HepG2 (cell line): ENCODE measurements at regions not wholly inside any gene's neighbourhood (a gene's known extent, or its start where the extent isn't known, plus 50 kb on each side); places are given as distances from the start of the nearest gene placed in this dataset.
A peak's percentile ranks its signal among the peaks of the same experiment; 100 is the strongest.

Experiments used
- AHR ChIP-seq: IDR thresholded peaks from 2 replicates; pipeline ENCODE4 v1.6.1; 2018; ENCODE audit warnings: missing genetic modification reagents, missing compliant biosample characterization
- GPBP1L1 ChIP-seq: sonication (generic); formaldehyde crosslinking; IDR thresholded peaks from 2 replicates; pipeline ENCODE4 v1.5.0; 2020; ENCODE audit warnings: mild to moderate bottlenecking, missing genetic modification reagents
- HNF4G ChIP-seq, 2 experiments: sonication (generic) in 1 of 2; formaldehyde crosslinking in 1 of 2; IDR thresholded peaks; 2 replicates each; pipeline versions ENCODE4 v1.4.0 to v1.6.1; 2011 to 2020; ENCODE audit warnings: borderline replicate concordance in 2 of 2, low read depth in 2 of 2, mild to moderate bottlenecking in 2 of 2, low read length in 1 of 2, missing genetic modification reagents in 1 of 2, moderate library complexity in 1 of 2
- KLF6 ChIP-seq: IDR thresholded peaks from 2 replicates; pipeline ENCODE4 v1.8.0; 2016; ENCODE audit warnings: missing biosample characterization, missing genetic modification reagents
- NFIB ChIP-seq: sonication (generic); formaldehyde crosslinking; IDR thresholded peaks from 2 replicates; pipeline ENCODE4 v1.9.0; 2021; ENCODE audit warnings: missing genetic modification reagents, mild to moderate bottlenecking, borderline replicate concordance
- NFKBIZ ChIP-seq: IDR thresholded peaks from 2 replicates; pipeline ENCODE4 v1.6.1; 2018; ENCODE audit warnings: missing genetic modification reagents, missing compliant biosample characterization
- SOX5 ChIP-seq: IDR thresholded peaks from 2 replicates; pipeline ENCODE4 v1.6.1; 2016; ENCODE audit warnings: borderline replicate concordance
- ZNF263 ChIP-seq: sonication (generic); formaldehyde crosslinking; IDR thresholded peaks from 2 replicates; pipeline ENCODE4 v1.4.0; 2020; ENCODE audit warnings: missing genetic modification reagents
- ZNF383 ChIP-seq: sonication (generic); formaldehyde crosslinking; IDR thresholded peaks from 2 replicates; pipeline ENCODE4 v1.4.0; 2020; ENCODE audit warnings: missing genetic modification reagents, mild to moderate bottlenecking, borderline replicate concordance
- ZNF605 ChIP-seq: sonication (generic); formaldehyde crosslinking; IDR thresholded peaks from 2 replicates; pipeline ENCODE4 v1.8.0; 2022; ENCODE audit warnings: mild to moderate bottlenecking, missing genetic modification reagents
- ZNF660 ChIP-seq: sonication (generic); formaldehyde crosslinking; IDR thresholded peaks from 2 replicates; pipeline ENCODE4 v1.5.1; 2020; ENCODE audit warnings: mild to moderate bottlenecking, low read depth, missing genetic modification reagents, borderline replicate concordance
- ZNF792 ChIP-seq: IDR thresholded peaks from 2 replicates; pipeline ENCODE4 v1.6.1; 2016
- TF ChIP-seq, protein P1 (sequence below): sonication (generic); formaldehyde crosslinking; IDR thresholded peaks from 2 replicates; pipeline ENCODE4 v1.9.0; 2021; ENCODE audit warnings: missing genetic modification reagents, borderline replicate concordance
- TF ChIP-seq, protein P2 (sequence below): sonication (generic); formaldehyde crosslinking; IDR thresholded peaks from 2 replicates; pipeline ENCODE4 v1.5.1; 2020; ENCODE audit warnings: mild to moderate bottlenecking, missing genetic modification reagents, borderline replicate concordance
- TF ChIP-seq, protein P3 (sequence below): sonication (generic); formaldehyde crosslinking; IDR thresholded peaks from 2 replicates; pipeline ENCODE4 v1.5.1; 2020; ENCODE audit warnings: missing genetic modification reagents, mild to moderate bottlenecking, borderline replicate concordance

DNA sequence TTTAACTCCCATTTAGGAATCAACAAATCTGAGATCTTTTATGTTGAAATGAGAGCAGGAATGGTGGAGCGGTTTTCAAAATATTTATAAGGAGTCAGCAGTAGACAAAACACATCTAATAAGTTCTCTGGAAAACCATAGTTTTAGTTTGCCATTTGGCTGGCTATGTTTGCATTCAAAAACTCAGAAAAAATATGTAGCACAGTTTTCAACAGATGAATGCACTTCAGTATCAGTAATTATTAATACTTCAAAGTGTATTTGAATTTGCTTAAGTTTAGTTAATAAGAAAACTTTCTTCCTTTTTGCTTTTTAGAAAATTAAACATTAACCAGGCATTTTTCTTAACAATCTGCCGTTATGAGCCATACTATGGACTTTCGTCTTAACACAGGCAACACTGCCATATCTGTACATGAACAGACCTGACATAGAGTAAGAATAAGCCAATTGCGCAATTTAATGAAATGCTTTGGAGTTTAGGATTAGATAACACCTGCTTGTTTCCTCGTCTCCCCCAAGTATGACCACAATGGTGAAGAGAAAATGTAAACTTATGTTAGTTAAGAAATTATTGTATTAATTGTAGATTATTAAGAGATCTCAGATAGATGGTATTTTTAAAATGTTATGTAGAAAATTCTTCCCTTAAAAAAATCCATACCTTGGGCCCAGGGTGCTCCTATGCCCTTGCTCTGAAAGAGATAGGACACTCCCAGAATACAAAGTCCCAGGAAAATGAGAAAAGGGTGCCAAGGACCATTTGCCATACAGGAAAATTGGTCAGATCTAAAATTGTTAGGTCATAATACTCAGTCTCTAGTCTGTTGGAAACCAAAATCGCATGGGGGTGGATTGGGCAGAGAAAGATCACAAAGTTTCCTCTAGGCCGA lies 552.3 kb upstream of the ARGLU1 start (continued):
- TF ChIP-seq, protein P1, sequence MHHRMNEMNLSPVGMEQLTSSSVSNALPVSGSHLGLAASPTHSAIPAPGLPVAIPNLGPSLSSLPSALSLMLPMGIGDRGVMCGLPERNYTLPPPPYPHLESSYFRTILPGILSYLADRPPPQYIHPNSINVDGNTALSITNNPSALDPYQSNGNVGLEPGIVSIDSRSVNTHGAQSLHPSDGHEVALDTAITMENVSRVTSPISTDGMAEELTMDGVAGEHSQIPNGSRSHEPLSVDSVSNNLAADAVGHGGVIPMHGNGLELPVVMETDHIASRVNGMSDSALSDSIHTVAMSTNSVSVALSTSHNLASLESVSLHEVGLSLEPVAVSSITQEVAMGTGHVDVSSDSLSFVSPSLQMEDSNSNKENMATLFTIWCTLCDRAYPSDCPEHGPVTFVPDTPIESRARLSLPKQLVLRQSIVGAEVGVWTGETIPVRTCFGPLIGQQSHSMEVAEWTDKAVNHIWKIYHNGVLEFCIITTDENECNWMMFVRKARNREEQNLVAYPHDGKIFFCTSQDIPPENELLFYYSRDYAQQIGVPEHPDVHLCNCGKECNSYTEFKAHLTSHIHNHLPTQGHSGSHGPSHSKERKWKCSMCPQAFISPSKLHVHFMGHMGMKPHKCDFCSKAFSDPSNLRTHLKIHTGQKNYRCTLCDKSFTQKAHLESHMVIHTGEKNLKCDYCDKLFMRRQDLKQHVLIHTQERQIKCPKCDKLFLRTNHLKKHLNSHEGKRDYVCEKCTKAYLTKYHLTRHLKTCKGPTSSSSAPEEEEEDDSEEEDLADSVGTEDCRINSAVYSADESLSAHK (CRISPR knock-in tag) = no peak
- no peak for TF ChIP-seq ZNF383 (CRISPR knock-in tag)
- no peak for TF ChIP-seq ZNF605 (CRISPR knock-in tag)
- TF ChIP-seq NFIB (CRISPR knock-in tag) = no peak
- no peak for TF ChIP-seq ZNF660 (CRISPR knock-in tag)
- TF ChIP-seq HNF4G (IDR thresholded peaks at IDR 0.05; ENCODE audit: borderline replicate concordance, low read depth, low read length) = peak; percentile 37; the same call in 1 of the 2 replicates
- TF ChIP-seq HNF4G (CRISPR knock-in tag; IDR thresholded peaks at IDR 0.05; ENCODE audit: borderline replicate concordance, low read depth) = no peak
- no peak for TF ChIP-seq AHR (CRISPR knock-in tag)
- TF ChIP-seq, protein P2, sequence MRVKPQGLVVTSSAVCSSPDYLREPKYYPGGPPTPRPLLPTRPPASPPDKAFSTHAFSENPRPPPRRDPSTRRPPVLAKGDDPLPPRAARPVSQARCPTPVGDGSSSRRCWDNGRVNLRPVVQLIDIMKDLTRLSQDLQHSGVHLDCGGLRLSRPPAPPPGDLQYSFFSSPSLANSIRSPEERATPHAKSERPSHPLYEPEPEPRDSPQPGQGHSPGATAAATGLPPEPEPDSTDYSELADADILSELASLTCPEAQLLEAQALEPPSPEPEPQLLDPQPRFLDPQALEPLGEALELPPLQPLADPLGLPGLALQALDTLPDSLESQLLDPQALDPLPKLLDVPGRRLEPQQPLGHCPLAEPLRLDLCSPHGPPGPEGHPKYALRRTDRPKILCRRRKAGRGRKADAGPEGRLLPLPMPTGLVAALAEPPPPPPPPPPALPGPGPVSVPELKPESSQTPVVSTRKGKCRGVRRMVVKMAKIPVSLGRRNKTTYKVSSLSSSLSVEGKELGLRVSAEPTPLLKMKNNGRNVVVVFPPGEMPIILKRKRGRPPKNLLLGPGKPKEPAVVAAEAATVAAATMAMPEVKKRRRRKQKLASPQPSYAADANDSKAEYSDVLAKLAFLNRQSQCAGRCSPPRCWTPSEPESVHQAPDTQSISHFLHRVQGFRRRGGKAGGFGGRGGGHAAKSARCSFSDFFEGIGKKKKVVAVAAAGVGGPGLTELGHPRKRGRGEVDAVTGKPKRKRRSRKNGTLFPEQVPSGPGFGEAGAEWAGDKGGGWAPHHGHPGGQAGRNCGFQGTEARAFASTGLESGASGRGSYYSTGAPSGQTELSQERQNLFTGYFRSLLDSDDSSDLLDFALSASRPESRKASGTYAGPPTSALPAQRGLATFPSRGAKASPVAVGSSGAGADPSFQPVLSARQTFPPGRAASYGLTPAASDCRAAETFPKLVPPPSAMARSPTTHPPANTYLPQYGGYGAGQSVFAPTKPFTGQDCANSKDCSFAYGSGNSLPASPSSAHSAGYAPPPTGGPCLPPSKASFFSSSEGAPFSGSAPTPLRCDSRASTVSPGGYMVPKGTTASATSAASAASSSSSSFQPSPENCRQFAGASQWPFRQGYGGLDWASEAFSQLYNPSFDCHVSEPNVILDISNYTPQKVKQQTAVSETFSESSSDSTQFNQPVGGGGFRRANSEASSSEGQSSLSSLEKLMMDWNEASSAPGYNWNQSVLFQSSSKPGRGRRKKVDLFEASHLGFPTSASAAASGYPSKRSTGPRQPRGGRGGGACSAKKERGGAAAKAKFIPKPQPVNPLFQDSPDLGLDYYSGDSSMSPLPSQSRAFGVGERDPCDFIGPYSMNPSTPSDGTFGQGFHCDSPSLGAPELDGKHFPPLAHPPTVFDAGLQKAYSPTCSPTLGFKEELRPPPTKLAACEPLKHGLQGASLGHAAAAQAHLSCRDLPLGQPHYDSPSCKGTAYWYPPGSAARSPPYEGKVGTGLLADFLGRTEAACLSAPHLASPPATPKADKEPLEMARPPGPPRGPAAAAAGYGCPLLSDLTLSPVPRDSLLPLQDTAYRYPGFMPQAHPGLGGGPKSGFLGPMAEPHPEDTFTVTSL (CRISPR knock-in tag) = peak; percentile 68; the same call in 1 of the 2 replicates
- no peak for TF ChIP-seq KLF6 (CRISPR knock-in tag)
- peak; percentile 62; the same call in 1 of the 2 replicates for TF ChIP-seq NFKBIZ (CRISPR knock-in tag)
- peak; percentile 68; the same call in 1 of the 2 replicates for TF ChIP-seq ZNF792 (CRISPR knock-in tag)
- peak; percentile 93 for TF ChIP-seq SOX5
- no peak for TF ChIP-seq GPBP1L1
- TF ChIP-seq ZNF263 (CRISPR knock-in tag) = no peak
- TF ChIP-seq, protein P3, sequence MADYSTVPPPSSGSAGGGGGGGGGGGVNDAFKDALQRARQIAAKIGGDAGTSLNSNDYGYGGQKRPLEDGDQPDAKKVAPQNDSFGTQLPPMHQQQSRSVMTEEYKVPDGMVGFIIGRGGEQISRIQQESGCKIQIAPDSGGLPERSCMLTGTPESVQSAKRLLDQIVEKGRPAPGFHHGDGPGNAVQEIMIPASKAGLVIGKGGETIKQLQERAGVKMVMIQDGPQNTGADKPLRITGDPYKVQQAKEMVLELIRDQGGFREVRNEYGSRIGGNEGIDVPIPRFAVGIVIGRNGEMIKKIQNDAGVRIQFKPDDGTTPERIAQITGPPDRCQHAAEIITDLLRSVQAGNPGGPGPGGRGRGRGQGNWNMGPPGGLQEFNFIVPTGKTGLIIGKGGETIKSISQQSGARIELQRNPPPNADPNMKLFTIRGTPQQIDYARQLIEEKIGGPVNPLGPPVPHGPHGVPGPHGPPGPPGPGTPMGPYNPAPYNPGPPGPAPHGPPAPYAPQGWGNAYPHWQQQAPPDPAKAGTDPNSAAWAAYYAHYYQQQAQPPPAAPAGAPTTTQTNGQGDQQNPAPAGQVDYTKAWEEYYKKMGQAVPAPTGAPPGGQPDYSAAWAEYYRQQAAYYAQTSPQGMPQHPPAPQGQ = no peak
